Right forelimb (tissue), 1 donor: ENCODE measurements at regions not wholly inside any gene's neighbourhood (a gene's known extent, or its start where the extent isn't known, plus 50 kb on each side); places are given as distances from the start of the nearest gene placed in this dataset.

ENCODE experiments used
- DNase-seq: peaks from one replicate; pipeline ENCODE4 v3.0.0-alpha.2; 2018

- DNase-seq: no peak
These were observed 124.3 kb upstream of the ESRRG start for GRCh38 chr1:216847397-216848036.

GRCh38 chr1:216846339-216846738, 123.1 kb upstream of the ESRRG start:
- no peak for DNase-seq

- DNase-seq: no peak
These were observed 120.2 kb upstream of the ESRRG start for GRCh38 chr1:216843409-216843808.

GRCh38 chr1:216841165-216841564, 117.9 kb upstream of the ESRRG start:
- DNase-seq: no peak

GRCh38 chr1:216836316-216836715, 113.1 kb upstream of the ESRRG start:
- DNase-seq: no peak

GRCh38 chr1:216833509-216833908, 110.3 kb upstream of the ESRRG start:
- no peak for DNase-seq

GRCh38 chr1:216832192-216832591, 109.0 kb upstream of the ESRRG start:
- DNase-seq: no peak

- DNase-seq: no peak
These were observed 107.4 kb upstream of the ESRRG start for GRCh38 chr1:216830424-216831210.

GRCh38 chr1:216827251-216827650, 104.0 kb upstream of the ESRRG start:
- DNase-seq: no peak

- DNase-seq: no peak
These were observed 103.4 kb upstream of the ESRRG start for GRCh38 chr1:216826646-216827045.

- DNase-seq: no peak
These were observed 103.0 kb upstream of the ESRRG start for GRCh38 chr1:216826214-216826613.

GRCh38 chr1:216825557-216825956, 102.3 kb upstream of the ESRRG start:
- DNase-seq: no peak

- DNase-seq: no peak
These were observed 101.3 kb upstream of the ESRRG start for GRCh38 chr1:216824511-216824910.

GRCh38 chr1:216823731-216824130, 100.5 kb upstream of the ESRRG start:
- no peak for DNase-seq

- no peak for DNase-seq
These were observed 99.3 kb upstream of the ESRRG start for GRCh38 chr1:216822480-216822879.

GRCh38 chr1:216820345-216820744, 97.1 kb upstream of the ESRRG start:
- no peak for DNase-seq

GRCh38 chr1:216818284-216818683, 95.1 kb upstream of the ESRRG start:
- no peak for DNase-seq

GRCh38 chr1:216815260-216816131, 92.3 kb upstream of the ESRRG start:
- peak; percentile 83 for DNase-seq

- no peak for DNase-seq
These were observed 91.5 kb upstream of the ESRRG start for GRCh38 chr1:216814576-216815259.

GRCh38 chr1:216812966-216813365, 89.7 kb upstream of the ESRRG start:
- no peak for DNase-seq

GRCh38 chr1:216809649-216810048, 86.4 kb upstream of the ESRRG start:
- no peak for DNase-seq

GRCh38 chr1:216807696-216808095, 84.5 kb upstream of the ESRRG start:
- DNase-seq: no peak

- DNase-seq: no peak
These were observed 82.7 kb upstream of the ESRRG start for GRCh38 chr1:216805953-216806352.
